CD4-positive, alpha-beta T cell treated with Interleukin-12 subunit alpha and Interleukin-12 subunit beta, for 1 hour (primary cell): ENCODE measurements at regions not wholly inside any gene's neighbourhood (a gene's known extent, or its start where the extent isn't known, plus 50 kb on each side); places are given as distances from the start of the nearest gene placed in this dataset.
A peak's percentile ranks its signal among the peaks of the same experiment; 100 is the strongest.

Source experiments
- DNase-seq: peaks from one replicate; pipeline ENCODE4 v3.0.0-alpha.2; 2020

- peak; percentile 17 for DNase-seq
Observed at GRCh38 chr3:195001961-195002861, 268.7 kb downstream of the XXYLT1 start.

- DNase-seq = peak; percentile 4
Observed at GRCh38 chr3:195003006-195003892, 267.7 kb downstream of the XXYLT1 start.

- no peak for DNase-seq
Observed at GRCh38 chr3:195003893-195004289, 267.1 kb downstream of the XXYLT1 start.

- DNase-seq = no peak
Observed at GRCh38 chr3:195004512-195005250, 266.3 kb downstream of the XXYLT1 start.

GRCh38 chr3:195005251-195005620 is 265.7 kb downstream of the XXYLT1 start:
- DNase-seq = no peak

GRCh38 chr3:195005759-195006510 is 265.0 kb downstream of the XXYLT1 start:
- DNase-seq = no peak

GRCh38 chr3:195007151-195007550 is 263.8 kb downstream of the XXYLT1 start:
- DNase-seq = no peak

- no peak for DNase-seq
Observed at GRCh38 chr3:195007766-195008165, 263.2 kb downstream of the XXYLT1 start.

GRCh38 chr3:195008816-195009215 is 262.1 kb downstream of the XXYLT1 start:
- no peak for DNase-seq

- DNase-seq = no peak
Observed at GRCh38 chr3:195009616-195010015, 261.3 kb downstream of the XXYLT1 start.

- no peak for DNase-seq
Observed at GRCh38 chr3:195010551-195011100, 260.3 kb downstream of the XXYLT1 start.

- DNase-seq = no peak
Observed at GRCh38 chr3:195011231-195011834, 259.6 kb downstream of the XXYLT1 start.

GRCh38 chr3:195012100-195012499 is 258.9 kb downstream of the XXYLT1 start:
- no peak for DNase-seq

- DNase-seq = no peak
Observed at GRCh38 chr3:195012571-195012970, 258.4 kb downstream of the XXYLT1 start.

- no peak for DNase-seq
Observed at GRCh38 chr3:195013411-195014361, 257.3 kb downstream of the XXYLT1 start.

GRCh38 chr3:195015021-195015420 is 255.9 kb downstream of the XXYLT1 start:
- no peak for DNase-seq

- no peak for DNase-seq
Observed at GRCh38 chr3:195017151-195017550, 253.8 kb downstream of the XXYLT1 start.
